Effector memory CD4-positive, alpha-beta T cell (primary cell): ENCODE measurements at regions not wholly inside any gene's neighbourhood (a gene's known extent, or its start where the extent isn't known, plus 50 kb on each side); places are given as distances from the start of the nearest gene placed in this dataset.

Experiments
- DNase-seq, 3 donors: peaks; one replicate each; pipeline ENCODE4 v3.0.0-alpha.2; 2020
- H3K27ac ChIP-seq: 2 replicates; pipeline ENCODE4 v1.7.0; 2013; ENCODE audit warnings: mild to moderate bottlenecking, low read length, moderate library complexity; ENCODE audit not compliant: insufficient read depth, poor library complexity, severe bottlenecking
- H3K27me3 ChIP-seq: replicated peaks from 2 replicates; pipeline ENCODE4 v1.7.0; 2013; ENCODE audit warnings: mild to moderate bottlenecking, low read length; ENCODE audit not compliant: insufficient read depth, control insufficient read depth, poor library complexity, severe bottlenecking
- H3K36me3 ChIP-seq: 2 replicates; pipeline ENCODE4 v1.7.0; 2013; ENCODE audit warnings: mild to moderate bottlenecking, low read length, moderate library complexity; ENCODE audit not compliant: control insufficient read depth, insufficient read depth
- H3K4me1 ChIP-seq: 2 replicates; pipeline ENCODE4 v1.7.0; 2013; ENCODE audit warnings: low read length, mild to moderate bottlenecking; ENCODE audit not compliant: control insufficient read depth, insufficient read depth, poor library complexity, severe bottlenecking
- H3K4me3 ChIP-seq: 2 replicates; pipeline ENCODE4 v1.7.0; 2013; ENCODE audit warnings: low read length, low read depth, mild to moderate bottlenecking; ENCODE audit not compliant: insufficient read depth, poor library complexity, severe bottlenecking
- H3K9me3 ChIP-seq: 2 replicates; pipeline ENCODE4 v1.7.0; 2013; ENCODE audit warnings: mild to moderate bottlenecking, low read length, moderate library complexity; ENCODE audit not compliant: control insufficient read depth

- H3K36me3 ChIP-seq: no peaks in the 10 kb centered on the region
- no peaks in the 10 kb centered on the region for H3K27me3 ChIP-seq
- H3K27ac ChIP-seq: no peak overlapping the region
- no peaks in the 10 kb centered on the region for H3K4me1 ChIP-seq
- no peaks in the 10 kb centered on the region for H3K9me3 ChIP-seq
- H3K4me3 ChIP-seq: no peak overlapping the region
- no peak for DNase-seq
These were observed 383.7 kb downstream of the DMAC1 start for GRCh38 chr9:7415836-7416235.

- Histone ChIP-seq H3K36me3 (no peaks in the 10 kb centered on the region), H3K4me3 (no peak overlapping the region), H3K9me3 (no peaks in the 10 kb centered on the region), H3K4me1 (no peaks in the 10 kb centered on the region), H3K27ac (no peak overlapping the region), H3K27me3 (no peaks in the 10 kb centered on the region)
- DNase-seq: no peak
These were observed 390.7 kb downstream of the DMAC1 start for GRCh38 chr9:7408845-7409244.

GRCh38 chr9:7407246-7407645 is 392.3 kb downstream of the DMAC1 start:
- Histone ChIP-seq H3K4me1 (no peaks in the 10 kb centered on the region), H3K27ac (no peak overlapping the region), H3K4me3 (no peak overlapping the region), H3K27me3 (no peaks in the 10 kb centered on the region), H3K9me3 (no peaks in the 10 kb centered on the region), H3K36me3 (no peaks in the 10 kb centered on the region)
- no peak for DNase-seq

- Histone ChIP-seq H3K27ac (no peak overlapping the region), H3K27me3 (no peaks in the 10 kb centered on the region), H3K4me1 (no peaks in the 10 kb centered on the region), H3K9me3 (no peaks in the 10 kb centered on the region), H3K4me3 (no peak overlapping the region), H3K36me3 (no peaks in the 10 kb centered on the region)
- no peak for DNase-seq
These were observed 393.5 kb downstream of the DMAC1 start for GRCh38 chr9:7405924-7406604.

GRCh38 chr9:7403839-7404487 is 395.6 kb downstream of the DMAC1 start:
- H3K27ac ChIP-seq: no peak overlapping the region
- DNase-seq: no peak

GRCh38 chr9:7403028-7403389 is 396.6 kb downstream of the DMAC1 start:
- Histone ChIP-seq H3K36me3 (no peaks in the 10 kb centered on the region), H3K4me1 (no peaks in the 10 kb centered on the region)
- no peak for DNase-seq

More at GRCh38 chr9:7403839-7404487, 395.6 kb downstream of the DMAC1 start:
- Histone ChIP-seq H3K4me1 (no peaks in the 10 kb centered on the region), H3K27me3 (no peaks in the 10 kb centered on the region), H3K9me3 (no peaks in the 10 kb centered on the region), H3K4me3 (no peak overlapping the region), H3K36me3 (no peaks in the 10 kb centered on the region)

GRCh38 chr9:7402334-7403027 is 397.1 kb downstream of the DMAC1 start:
- DNase-seq: no peak
- Histone ChIP-seq H3K27ac (no peak overlapping the region), H3K9me3 (no peaks in the 10 kb centered on the region), H3K27me3 (no peaks in the 10 kb centered on the region), H3K36me3 (no peaks in the 10 kb centered on the region), H3K4me1 (no peaks in the 10 kb centered on the region), H3K4me3 (no peak overlapping the region)

More at GRCh38 chr9:7403028-7403389, 396.6 kb downstream of the DMAC1 start:
- no peaks in the 10 kb centered on the region for H3K27me3 ChIP-seq
- H3K9me3 ChIP-seq: no peaks in the 10 kb centered on the region
- H3K4me3 ChIP-seq: no peak overlapping the region
- H3K27ac ChIP-seq: no peak overlapping the region

GRCh38 chr9:7401116-7401515 is 398.5 kb downstream of the DMAC1 start:
- Histone ChIP-seq H3K9me3 (no peaks in the 10 kb centered on the region), H3K36me3 (no peaks in the 10 kb centered on the region), H3K27me3 (no peaks in the 10 kb centered on the region), H3K27ac (no peak overlapping the region), H3K4me3 (no peak overlapping the region), H3K4me1 (no peaks in the 10 kb centered on the region)
- DNase-seq: no peak

GRCh38 chr9:7394002-7394774 is 405.4 kb downstream of the DMAC1 start:
- Histone ChIP-seq H3K4me3 (no peak overlapping the region), H3K27ac (no peak overlapping the region), H3K4me1 (no peaks in the 10 kb centered on the region), H3K27me3 (no peaks in the 10 kb centered on the region), H3K9me3 (no peaks in the 10 kb centered on the region), H3K36me3 (no peaks in the 10 kb centered on the region)
- no peak for DNase-seq
